22Rv1 (cell line): ENCODE measurements at regions not wholly inside any gene's neighbourhood (a gene's known extent, or its start where the extent isn't known, plus 50 kb on each side); places are given as distances from the start of the nearest gene placed in this dataset.
"Not testable (repeated sequence)": the region's sequence is repeated elsewhere in the genome, so short reads cannot be mapped to it uniquely, and the experiment has no call there.

Experiments used
- H3K27ac ChIP-seq: fragments of 450-650 bp; 2 replicates; pipeline ENCODE4 v1.5.1; 2017
- CTCF ChIP-seq: fragments of 450-650 bp; IDR thresholded peaks from 2 replicates; pipeline ENCODE4 v1.5.1; 2017; ENCODE audit warnings: mild to moderate bottlenecking
- ZFX ChIP-seq: fragments of 450-650 bp; IDR thresholded peaks from 2 replicates; pipeline ENCODE4 v1.6.1; 2017; ENCODE audit warnings: antibody characterized with exemption, borderline replicate concordance

- H3K27ac ChIP-seq: no peak overlapping the region
- TF ChIP-seq ZFX (no peak), CTCF (no peak)
Measured at GRCh38 chr6:84871925-84872324, 107.5 kb upstream of the TBX18 start.

GRCh38 chr6:84870672-84871071 lies 106.3 kb upstream of the TBX18 start:
- H3K27ac ChIP-seq: no peak overlapping the region
- no peak for TF ChIP-seq CTCF
- TF ChIP-seq ZFX: no peak

GRCh38 chr6:84868149-84868548 lies 103.8 kb upstream of the TBX18 start:
- TF ChIP-seq ZFX (no peak), CTCF (no peak)
- H3K27ac ChIP-seq: no peak overlapping the region

GRCh38 chr6:84867521-84867920 lies 103.1 kb upstream of the TBX18 start:
- H3K27ac ChIP-seq: no peak overlapping the region
- TF ChIP-seq CTCF (no peak), ZFX (no peak)

- TF ChIP-seq CTCF (no peak), ZFX (no peak)
- no peak overlapping the region for H3K27ac ChIP-seq
Measured at GRCh38 chr6:84866715-84867114, 102.3 kb upstream of the TBX18 start.

- H3K27ac ChIP-seq: not testable (repeated sequence)
Measured at GRCh38 chr6:84865372-84865771, 101.0 kb upstream of the TBX18 start.

- H3K27ac ChIP-seq: no peak overlapping the region
- no peak for TF ChIP-seq ZFX
- TF ChIP-seq CTCF: no peak
Measured at GRCh38 chr6:84862843-84863242, 98.4 kb upstream of the TBX18 start.

- no peak for TF ChIP-seq CTCF
- no peak for TF ChIP-seq ZFX
Measured at GRCh38 chr6:84860920-84861319, 96.5 kb upstream of the TBX18 start.

More at GRCh38 chr6:84860920-84861319, 96.5 kb upstream of the TBX18 start:
- H3K27ac ChIP-seq: no peak overlapping the region
